ENCODE measurements at regions not wholly inside any gene's neighbourhood (a gene's known extent, or its start where the extent isn't known, plus 50 kb on each side); places are given as distances from the start of the nearest gene placed in this dataset.
"Not testable (repeated sequence)": the region's sequence is repeated elsewhere in the genome, so short reads cannot be mapped to it uniquely, and the experiment has no call there.

DNA sequence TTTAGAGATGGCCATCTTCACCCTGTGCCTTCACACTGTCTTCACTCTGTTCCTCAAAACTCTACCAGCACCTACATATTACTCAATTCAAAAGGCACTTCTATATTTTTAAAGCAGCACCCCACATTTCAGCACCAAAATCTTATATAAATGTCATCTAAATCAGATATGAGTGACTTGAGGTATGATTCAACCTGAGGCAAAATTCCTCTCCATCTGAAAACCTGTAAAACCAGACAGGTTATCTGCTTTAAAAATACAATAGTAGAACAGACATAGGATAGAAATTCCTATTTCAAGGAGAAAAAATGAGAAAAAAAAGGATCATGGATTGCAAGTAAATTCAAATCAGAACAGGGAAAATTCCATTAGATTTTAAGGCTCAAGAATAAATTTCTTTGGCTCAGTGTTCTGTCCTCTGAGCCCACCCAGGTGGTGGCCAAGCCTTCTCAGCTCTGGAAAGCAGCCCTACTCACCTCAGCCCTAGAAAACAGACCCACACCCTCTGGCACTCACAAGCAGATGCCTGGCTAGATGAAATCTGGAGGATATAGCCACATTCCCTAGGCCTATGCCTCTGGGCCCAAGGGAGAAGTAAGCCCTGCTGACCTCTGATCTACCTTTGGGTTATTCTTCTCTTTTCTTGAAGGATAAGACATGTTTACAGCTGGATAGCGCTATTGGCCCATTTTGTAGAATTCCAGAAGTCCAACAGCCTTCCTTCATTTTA, 211.1 kb upstream of the XIST start:
- no peak for DNase-seq

DNA sequence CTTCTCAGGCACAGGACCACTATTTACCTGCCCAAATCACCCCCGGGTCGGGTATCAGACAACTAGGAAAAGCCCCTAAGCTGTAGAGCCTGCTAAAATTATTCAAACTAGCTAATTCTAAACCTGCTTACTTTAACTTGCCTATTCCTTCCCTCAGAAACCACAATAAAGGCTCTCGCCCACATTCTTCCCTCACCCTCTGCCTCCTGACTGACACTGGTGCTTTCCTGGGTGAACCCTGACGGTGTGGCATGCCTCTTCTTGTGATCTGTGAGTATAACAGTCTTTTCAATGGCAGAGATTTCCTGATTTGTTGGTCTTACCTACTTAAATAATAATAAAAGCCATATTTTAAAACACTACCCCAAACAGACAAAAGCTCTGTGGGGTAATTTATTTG, 209.4 kb upstream of the XIST start:
- no peak for DNase-seq

DNA sequence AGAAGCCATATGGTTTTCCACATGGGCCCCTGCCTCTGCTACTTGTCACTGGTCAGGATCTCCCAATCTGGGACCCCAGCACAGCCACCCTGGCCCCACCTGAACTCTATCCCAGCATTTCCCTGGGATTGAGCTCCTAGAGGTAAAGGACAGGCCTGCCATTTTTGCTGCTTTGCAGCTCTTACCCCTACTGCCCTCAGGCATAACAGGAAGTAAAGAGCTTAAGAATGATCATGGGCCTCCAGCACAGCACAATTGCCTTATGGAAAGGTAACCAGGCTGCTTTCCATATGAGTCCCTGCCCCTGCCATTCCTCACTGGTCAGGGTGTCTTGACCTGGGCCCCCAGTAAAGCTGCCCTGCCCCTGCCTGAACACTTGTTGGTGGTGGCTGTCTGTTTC, 196.6 kb upstream of the XIST start:
- DNase-seq = no peak

DNA sequence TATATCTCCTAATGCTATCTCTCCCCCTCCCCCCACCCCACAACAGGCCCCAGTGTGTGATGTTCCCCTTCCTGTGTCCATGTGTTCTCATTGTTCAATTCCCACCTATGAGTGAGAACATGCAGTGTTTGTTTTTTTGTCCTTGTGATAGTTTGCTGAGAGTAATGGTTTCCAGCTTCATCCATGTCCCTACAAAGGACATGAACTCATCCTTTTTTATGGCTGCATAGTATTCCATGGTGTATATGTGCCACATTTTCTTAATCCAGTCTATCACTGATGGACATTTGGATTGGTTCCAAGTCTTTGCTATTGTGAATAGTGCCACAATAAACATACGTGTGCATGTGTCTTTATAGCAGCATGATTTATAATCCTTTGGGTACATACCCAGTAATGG, 181.6 kb upstream of the XIST start:
- DNase-seq = not testable (repeated sequence)

DNA sequence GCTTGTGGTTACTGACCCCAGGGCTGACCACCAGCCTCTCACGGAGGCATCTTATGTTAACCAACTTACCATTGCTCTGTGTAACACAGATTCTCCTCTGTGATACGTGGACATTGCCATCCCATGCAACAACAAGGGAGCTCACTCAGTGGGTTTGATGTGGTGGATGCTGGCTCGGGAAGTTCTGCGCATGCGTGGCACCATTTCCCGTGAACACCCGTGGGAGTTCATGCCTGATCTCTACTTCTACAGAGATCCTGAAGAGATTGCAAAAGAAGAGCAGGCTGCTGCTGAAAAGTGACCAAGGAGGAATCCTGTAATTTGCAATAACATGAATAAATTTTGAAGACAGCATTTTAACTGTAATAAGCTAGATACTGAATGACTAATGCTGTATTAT, 179.0 kb upstream of the XIST start:
- not testable (repeated sequence) for DNase-seq

DNA sequence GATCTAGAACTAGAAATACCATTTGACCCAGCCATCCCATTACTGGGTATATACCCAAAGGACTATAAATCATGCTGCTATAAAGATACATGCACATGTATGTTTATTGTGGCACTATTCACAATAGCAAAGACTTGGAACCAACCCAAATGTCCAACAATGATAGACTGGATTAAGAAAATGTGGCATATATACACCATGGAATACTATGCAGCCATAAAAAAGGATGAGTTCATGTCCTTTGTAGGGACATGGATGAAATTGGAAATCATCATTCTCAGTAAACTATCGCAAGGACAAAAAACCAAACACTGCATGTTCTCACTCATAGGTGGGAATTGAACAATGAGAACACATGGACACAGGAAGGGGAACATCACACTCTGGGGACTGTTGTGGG, 178.3 kb upstream of the XIST start:
- DNase-seq = not testable (repeated sequence)

DNA sequence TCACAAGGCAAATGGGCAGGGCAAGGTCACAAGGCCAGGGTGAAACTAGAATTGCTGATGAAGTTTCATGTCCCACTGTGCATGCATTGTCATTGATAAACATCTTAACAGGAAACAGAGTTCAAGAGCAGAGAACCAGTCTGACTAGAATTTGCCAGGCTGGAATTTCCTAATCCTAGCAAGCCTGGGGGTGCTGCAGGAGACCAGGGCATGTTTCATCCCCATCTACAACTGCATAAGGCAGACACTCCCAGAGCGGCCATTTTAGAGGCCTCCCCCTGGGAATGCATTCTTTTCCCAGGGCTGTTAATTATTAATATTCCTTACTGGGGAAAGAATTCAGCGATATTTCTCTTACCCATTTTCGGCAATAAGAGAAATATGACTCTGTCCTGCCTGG, 172.6 kb upstream of the XIST start:
- DNase-seq = not testable (repeated sequence)

DNA sequence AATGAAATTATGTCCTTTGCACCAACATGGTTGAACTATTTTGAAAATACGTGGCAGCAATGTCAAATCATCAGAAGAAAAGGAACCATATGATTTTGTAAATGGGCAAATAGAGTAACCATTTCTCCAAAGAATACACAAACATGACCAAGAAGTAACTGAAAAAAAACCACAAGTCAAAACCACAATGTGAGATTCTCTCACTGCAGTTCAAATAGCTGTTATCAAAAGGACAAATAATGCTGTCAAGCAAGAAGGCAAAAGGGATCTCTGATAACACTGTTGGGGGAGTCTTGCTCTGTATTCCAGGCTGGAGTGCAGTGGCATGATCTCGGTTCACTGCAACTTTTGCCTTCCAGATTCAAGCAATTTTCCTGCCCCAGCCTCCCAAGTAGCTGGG, 170.7 kb upstream of the XIST start:
- DNase-seq = no peak

DNA sequence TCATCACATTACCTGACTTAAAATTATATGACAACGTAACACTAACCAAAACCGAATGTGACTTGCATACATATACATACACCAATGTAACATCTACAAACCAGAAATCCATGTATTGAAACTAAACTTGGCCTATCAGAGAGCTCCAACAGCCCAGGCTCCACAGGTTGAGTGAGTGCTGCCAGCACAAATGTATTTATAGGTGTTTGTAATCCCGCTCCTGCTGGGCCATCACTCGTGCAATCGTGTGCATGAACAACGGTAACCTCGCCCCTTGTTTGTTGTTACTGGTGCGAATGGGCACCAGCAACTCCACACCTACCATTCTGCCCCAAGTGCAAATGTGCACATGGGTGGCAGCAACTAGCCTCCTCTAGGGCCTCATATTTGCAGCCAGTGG, 165.7 kb upstream of the XIST start:
- DNase-seq = no peak

DNA sequence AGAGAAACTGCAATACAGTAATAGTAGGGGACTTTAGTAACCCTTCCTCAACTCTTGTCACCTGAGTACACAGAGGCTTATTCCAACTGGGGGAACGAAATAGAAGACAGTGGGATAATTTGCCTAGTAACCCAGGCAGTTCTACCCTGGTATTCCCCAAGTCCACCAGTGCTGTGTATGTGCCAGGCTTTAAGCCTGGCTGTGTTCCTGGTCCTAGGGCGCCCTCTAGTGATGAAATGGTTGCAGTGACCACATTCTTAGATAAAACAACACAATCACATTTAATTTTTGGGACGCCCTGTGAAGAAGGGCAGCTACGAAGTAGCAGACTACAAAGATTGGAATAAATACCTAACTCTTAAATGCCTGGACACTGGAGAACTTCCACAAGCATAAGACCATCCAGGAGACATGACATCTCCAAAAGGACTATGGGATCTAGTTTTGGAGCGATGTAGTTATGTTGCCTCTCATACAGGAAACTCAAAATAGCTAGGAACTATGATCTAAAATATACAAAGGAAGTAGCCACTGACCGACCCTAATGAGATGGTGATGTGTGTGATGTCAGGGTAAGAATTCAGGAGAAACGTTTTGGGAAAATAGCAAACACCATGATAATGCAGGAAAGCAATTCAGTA, 163.0 kb upstream of the XIST start:
- no peak for DNase-seq

DNA sequence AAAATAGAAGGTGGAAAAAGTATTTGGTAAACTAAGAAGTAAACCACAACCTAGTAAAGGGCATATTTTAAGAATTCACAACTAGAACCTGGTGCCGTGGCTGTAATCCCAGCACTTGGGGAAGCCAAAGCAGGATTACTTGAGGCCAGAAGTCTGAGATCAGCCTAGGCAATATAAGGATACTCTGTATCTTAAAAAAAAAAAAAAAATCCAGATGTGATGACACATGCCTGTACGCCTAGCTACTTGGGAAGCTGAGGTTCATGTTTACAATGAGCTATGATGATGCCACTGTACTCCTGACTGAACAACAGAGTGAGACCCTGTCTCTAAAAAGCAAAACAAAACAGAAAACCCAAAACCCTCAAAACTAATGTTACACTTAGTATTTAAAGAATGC, 156.5 kb upstream of the XIST start:
- no peak for DNase-seq

DNA sequence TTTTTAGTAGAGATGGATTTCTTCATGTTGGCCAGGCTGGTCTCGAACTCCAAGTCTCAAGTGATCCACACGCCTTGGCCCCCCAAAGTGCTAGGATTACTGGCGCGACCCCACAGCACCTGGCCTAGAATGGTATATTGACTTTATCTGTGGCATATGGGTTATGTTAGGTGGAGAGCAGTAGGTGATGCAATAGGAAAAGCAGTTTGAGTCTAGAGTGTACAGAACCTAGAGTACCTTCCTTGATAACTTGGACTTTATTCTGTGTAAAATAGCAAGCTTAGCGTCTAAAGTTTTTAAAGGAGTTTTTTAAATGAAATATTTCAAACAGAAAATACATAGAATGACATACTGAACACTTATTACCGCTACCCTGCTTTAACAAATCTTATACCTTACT, 139.5 kb upstream of the XIST start:
- no peak for DNase-seq

DNA sequence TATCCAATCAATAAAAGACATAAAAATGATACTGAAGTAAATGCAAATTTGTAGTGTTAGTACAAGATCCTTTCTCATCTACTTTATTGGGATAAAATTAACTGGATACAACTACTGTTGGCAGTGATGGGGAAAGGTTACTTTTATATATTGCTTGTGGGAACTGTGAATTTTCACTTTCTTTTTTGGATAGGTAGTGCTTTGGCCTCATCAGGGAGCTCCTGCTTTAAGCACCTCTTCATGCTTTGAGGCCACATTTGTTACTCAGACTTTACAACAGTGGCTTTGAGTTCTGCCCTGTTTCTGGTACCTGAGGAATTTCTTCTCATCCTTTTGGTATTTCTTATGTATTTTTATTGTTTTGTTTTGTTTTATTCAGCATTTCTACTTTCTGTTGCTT, 134.7 kb upstream of the XIST start:
- no peak for DNase-seq

DNA sequence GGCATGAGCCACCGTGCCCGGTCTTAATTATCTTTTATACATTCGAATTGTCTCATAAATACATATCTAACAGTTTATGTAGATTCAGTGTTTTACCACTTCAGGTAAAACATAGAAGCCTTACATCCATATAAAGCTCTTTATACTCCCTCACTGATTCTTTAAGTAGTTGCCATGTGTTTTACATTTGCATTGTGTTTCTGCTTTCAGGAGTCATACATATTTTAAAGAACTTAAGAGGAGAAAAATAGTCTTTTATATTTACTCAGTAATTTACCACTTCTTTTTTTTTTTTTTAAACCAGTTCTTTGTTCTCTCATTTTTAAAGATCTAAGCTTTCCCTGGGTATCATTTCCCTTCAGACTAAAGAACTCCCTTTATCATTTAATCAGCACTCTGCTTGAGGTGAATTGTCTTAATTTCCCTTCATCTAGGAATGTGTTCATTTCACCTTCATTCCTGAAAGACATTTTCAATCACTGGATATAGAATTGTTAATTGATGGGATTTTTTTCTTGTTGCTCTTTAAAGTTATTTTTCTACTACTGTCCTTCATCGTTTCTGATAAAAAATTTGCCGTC, 127.1 kb upstream of the XIST start:
- DNase-seq = no peak

DNA sequence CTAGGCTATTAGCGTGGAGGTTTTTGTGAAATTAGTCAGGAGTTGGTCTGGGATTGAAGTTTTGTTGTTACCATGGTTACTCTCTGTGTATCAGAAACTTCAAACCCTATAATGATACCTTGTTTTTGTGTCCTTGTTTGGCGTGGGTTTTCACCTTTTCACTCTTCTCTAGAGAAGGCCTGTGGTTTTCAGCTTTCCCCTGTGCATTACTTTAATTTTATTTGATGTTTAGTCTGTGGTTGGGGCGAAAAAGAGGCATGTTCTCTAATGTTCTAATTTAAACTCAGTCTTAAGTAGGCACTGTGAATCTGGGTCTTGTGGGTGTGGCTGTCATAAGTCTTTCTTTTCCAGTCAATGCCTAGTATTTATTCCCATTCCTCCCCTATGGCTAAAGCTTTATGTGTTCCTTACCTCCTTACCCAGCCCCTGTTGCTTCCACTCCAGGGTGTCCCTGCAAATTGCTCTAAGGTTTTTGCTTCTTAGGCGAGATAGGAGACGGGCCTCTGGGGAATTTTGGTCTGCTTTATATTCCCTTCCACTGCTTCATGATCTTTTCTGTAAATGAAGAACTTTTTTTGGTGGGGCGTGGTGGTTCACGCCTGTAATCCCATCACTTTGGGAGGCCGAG, 125.1 kb upstream of the XIST start:
- no peak for DNase-seq

DNA sequence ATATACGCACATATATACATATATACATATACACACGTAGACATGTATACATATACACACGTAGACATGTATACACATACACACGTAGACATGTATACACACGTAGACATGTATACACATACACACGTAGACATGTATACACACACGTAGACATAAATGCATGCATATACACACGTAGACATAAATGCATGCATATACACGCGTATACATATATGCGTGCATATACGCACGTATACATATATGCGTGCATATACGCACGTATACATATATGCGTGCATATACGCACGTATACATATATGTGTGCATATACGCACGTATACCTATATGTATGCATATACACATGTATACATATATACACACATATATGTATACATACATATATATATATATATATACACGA, 114.9 kb upstream of the XIST start:
- not testable (repeated sequence) for DNase-seq

DNA sequence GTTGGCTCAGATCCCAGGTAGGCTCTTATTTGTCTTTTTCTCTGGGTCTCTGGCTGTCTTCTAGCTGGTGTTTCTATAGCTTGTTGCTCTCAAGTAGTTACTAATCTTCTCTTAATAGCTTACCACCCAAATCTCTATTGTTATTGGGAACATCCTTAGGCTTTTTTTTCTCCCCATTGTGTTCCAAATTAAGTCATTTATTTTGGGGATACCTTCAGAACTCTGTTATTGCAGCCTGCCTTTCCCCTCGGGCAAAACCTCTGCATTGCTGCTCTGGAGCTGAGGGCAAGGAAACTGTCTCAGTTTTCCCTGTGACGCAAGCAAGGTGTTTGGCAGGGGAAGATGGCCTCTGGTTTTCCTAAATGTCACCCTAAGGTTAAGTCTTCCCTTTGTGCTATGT, 113.3 kb upstream of the XIST start:
- no peak for DNase-seq

DNA sequence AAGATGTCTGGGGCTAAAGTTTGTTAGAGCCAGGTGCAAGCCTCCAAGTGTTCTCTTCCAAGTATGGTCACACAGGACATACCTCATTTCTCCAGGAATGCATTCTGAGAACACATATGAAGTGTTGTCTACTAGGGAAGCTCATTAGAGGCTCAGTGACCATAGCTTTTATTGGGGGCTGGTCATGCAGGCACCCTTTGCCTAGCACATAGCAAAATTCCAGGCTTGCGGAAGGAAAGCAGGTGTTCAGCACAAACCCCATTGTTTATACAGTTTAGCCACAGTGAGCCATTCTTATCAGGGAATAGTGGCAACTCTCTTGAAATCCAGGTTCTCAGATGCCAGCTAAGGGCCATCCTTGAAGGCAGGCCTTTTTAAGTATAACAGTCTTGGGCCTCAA, 112.1 kb upstream of the XIST start:
- DNase-seq = no peak

DNA sequence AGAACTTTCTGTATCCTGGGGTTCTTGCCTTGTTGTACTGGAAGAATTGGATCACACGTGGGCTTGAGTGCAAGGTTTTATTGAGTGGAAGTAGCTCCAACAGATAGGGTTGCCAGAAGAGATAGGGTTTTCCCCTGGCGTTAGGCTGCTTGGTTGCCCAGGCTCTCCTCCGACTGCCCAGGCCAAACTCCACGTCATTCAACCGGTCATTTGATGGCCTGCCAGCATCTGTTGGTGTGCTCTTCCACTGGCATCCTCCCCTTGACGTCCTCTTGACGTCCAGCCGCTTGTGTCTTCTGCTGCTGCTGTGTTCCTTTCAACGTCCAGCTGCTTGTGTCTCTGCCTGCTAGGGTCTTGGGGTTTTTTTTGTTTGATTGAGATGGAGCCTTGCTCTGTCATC, 111.2 kb upstream of the XIST start:
- no peak for DNase-seq

DNA sequence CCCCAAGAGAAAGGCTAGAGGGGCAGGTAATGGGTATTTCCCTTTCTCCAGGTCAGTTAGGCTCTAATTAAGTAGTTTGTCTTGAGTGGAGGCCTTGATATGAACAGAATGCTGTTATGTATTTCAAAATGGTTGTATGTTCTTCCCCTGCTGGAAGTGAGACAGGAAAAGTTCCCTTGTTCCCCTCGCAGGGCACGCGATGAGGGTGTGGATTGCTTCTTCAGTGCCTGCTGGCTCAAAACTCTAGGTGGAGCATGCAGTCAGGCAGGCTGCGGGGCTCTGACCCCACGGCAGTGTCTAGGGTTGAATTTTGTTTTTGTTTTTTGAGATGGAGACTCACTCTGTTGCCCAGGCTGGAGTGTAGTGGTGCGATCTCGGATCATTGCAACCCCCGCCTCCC, 110.4 kb upstream of the XIST start:
- no peak for DNase-seq

DNA sequence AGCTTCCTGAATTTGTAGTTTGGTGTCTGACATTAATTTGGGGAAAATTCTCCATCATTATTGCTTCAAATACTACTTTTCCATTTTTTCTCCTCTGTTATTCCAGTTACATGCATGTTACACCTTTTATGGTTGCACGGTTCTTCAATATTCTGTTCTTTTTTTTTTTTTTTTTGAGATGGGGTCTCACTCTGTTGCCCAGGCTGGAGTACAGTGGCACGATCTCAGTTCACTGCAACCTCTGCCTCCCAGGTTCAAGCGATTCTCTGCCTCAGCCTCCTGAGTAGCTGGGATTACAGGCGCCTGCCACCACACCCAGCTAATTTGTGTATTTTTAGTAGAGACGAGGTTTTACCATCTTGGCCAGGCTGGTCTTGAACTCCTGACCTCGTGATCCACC, 109.4 kb upstream of the XIST start:
- DNase-seq = not testable (repeated sequence)

DNA sequence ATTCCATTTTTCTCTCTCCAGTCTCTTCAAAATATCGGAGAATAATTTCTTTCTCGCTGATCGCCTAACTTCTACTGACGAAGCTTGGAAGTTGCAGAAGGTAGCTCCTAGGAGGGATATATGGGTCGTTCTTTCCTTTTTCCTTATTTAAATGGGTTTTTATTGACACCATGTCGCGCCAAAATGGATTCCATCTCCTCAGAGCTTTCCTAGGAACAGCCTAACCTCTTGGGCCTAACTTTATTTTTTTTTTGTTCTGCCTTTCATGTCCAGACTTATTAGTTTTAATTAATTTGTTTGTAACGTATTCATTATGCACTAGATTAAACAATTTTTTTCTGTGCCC, 92.0 kb upstream of the XIST start:
- DNase-seq = no peak

DNA sequence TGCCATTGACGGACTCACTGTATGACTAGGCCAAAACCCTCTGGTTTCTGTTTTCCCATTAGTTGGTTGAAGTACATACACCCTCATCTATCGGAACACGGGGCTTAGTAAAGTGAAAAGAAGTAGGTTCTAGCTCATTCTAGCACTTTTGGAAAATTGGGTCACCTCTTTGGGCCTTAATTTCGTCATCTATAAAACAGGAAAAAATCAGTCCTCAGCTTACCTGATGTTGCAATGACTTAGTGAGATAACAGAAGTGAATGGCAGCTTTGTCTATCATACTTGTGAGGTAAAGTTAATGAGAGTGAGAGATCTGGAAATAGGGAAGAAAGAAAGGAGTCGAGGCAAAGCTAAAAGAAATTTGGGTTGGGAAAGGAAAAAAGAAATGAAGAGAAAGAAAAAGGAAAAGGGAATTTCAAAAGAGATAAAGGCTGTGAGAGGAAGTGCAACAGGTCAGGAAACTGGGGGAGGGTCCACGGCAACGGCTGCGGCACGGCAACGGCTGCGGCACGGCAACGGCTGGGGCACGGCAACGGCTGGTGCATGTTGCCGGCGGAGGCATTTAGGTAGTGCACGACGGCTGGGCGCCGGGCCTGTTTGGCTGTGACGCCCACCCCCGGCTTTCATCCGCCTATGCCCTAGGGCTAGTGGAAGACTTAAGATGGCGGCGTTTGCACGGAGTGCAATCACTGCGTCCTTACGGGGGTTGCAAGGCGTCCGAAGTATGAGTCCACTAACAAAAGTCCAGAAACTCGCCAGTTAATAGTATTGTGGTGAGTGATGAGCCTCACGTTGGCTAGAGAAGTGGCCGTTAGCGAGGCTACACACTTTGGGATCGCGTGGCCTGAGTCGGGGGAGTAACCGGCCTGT, 91.4 kb upstream of the XIST start:
- peak; percentile 45 to 57 for DNase-seq

All from NCI-H1930 (cell line).